ENCODE measurements at regions not wholly inside any gene's neighbourhood (a gene's known extent, or its start where the extent isn't known, plus 50 kb on each side); places are given as distances from the start of the nearest gene placed in this dataset.

DNA sequence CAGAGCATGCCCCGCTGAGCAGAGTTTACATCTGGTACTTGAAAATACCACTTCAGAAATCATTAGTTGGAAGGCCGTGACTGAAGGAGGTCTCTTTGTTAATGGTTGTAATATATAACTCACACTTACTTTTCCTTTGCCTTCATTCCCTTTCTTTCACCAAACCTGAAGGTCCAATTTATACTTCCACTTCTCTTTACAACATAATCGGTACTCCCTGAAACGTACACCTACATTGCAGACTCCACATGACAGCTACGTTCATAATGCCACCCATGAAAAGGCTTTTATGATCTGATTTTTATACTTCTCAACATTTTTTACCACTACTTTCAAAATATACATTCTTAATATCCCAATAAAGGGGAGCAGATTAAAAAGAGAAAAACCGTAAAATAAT lies 298.7 kb downstream of the C4orf33 start:
- TF ChIP-seq, protein P1, sequence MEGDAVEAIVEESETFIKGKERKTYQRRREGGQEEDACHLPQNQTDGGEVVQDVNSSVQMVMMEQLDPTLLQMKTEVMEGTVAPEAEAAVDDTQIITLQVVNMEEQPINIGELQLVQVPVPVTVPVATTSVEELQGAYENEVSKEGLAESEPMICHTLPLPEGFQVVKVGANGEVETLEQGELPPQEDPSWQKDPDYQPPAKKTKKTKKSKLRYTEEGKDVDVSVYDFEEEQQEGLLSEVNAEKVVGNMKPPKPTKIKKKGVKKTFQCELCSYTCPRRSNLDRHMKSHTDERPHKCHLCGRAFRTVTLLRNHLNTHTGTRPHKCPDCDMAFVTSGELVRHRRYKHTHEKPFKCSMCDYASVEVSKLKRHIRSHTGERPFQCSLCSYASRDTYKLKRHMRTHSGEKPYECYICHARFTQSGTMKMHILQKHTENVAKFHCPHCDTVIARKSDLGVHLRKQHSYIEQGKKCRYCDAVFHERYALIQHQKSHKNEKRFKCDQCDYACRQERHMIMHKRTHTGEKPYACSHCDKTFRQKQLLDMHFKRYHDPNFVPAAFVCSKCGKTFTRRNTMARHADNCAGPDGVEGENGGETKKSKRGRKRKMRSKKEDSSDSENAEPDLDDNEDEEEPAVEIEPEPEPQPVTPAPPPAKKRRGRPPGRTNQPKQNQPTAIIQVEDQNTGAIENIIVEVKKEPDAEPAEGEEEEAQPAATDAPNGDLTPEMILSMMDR (IDR thresholded peaks at IDR 0.05), result no peak
- no peak for TF ChIP-seq POLR2A (IDR thresholded peaks at IDR 0.05)

Measured in right lobe of liver (tissue), 4 donors.